GM21423 (cell line): ENCODE measurements at regions not wholly inside any gene's neighbourhood (a gene's known extent, or its start where the extent isn't known, plus 50 kb on each side); places are given as distances from the start of the nearest gene placed in this dataset.

Source experiments
- ATAC-seq: cut with Tn5 transposase; IDR thresholded peaks from one replicate; pipeline ENCODE4 v1.9.1; 2021; ENCODE audit warnings: mild to moderate bottlenecking, moderate library complexity; ENCODE audit not compliant: unreplicated experiment

DNA sequence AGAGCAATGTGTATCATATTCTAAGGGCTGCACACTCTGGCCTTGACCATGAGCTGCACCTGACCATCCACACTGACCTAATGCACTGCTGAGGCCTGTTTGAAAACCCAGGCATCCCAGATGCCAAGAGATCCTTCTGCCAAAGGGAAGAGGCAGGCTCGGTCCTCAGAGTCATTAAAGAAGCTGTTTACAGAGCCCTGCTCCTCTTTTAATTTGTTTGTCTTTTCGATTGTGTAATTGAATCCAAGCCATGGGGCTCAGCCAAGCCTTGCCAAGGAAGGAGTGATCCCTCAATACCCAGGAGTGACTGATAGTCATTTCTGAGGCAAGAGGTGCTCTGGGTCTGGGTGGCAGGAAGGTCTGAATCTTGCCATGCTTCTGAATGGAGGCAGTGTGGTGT is 94.5 kb upstream of the ISX start:
- ATAC-seq: no peak

- no peak for ATAC-seq
Measured at GRCh38 chr22:34972191-34972897, 93.6 kb upstream of the ISX start.

DNA sequence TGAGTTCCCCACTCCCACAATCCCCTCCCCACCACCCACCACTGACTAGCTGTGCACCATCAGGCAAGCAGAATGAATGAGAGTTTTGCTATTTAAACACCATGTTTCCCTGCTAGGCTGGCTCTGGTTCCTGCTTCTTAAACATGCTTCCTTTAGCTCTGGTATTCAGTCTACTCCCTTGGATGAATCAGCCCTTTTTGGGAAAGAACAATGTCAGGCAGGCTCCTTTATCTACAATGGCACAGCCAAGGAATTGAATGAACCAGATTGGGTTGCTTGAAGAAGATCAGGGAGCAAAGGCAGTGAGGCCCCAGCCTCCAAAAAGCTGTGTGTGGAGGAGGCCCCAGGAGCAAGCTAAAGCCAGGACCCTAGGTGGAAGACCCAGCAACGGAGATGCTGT is 92.9 kb upstream of the ISX start:
- ATAC-seq: no peak

GRCh38 chr22:34973926-34974325 is 92.0 kb upstream of the ISX start:
- ATAC-seq: no peak

DNA sequence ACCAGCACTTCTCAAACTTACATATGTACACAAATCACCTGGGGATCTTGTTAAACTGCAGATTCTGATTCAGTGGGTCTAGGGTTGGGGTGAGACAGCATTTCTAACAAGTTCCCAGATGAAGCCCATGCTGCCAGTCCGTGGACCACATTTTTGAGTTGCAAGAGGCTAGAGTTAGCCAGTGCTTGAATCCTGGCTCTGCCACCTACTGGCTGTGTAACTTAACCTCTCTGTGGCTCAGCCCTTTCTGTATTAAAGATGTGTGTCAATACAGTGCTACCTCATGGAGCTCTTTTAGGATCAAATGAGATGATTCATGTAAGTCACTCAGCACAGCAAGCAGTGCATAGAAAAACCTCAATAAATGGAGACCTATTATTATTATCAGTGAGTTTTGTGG is 90.2 kb upstream of the ISX start:
- ATAC-seq: no peak

- no peak for ATAC-seq
Measured at GRCh38 chr22:34976474-34976873, 89.5 kb upstream of the ISX start.

DNA sequence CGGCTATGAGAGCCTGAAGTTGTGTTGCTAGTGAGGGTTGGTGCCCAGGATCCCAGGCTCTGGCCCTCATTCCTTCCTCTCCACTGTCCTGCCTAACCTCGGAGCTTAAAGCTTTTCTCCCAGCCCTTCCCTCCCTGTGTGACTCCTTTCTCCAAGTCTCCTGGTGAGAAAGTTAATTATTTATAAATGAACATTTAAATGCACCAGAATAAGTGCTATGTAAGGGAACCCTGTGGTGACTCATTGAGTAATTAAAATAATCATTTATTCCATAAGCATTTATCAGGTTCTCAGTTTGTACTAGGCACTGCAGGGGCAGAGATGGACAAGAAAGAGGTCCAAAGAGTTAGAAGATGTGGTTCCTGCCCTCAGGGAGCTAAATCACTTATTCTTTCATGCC is 89.1 kb upstream of the ISX start:
- ATAC-seq: no peak

DNA sequence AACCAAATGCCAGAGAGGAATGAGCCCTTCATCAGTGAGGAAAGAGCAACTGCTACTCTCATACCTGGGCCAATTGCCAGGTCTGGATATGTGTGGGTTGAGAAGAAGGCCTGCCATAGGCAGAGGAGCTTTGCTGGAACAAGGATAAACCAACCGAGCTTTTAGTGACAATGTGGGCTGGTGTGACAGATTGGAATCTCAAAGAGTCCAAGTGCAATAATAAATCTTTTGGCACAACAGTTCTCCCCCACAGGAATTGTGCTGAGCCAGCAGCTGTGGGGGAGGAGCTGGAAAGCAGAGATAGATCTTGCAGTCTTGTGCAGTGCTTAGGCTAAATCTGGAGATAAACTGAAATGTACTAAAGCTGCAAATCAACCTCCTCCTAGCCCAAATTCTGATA is 79.4 kb upstream of the ISX start:
- no peak for ATAC-seq

DNA sequence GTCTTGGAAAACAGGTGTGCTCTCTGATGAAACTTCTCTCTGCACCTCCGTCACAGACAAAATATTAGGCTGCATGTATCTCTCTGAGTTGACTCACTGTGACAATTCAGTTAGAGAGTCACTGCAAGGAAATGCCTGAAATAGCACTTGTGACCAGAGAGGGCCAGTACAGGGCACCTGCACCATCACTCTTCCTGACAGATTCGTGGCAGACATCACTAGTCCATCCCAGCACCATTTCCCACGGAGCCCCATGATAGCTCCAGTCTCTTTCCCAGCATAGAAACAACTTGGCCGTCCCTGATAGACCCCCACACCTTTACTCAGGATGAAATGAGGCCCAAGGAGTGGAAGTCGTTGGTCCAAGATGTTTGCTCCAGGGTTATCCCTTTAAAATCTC is 73.3 kb upstream of the ISX start:
- no peak for ATAC-seq

DNA sequence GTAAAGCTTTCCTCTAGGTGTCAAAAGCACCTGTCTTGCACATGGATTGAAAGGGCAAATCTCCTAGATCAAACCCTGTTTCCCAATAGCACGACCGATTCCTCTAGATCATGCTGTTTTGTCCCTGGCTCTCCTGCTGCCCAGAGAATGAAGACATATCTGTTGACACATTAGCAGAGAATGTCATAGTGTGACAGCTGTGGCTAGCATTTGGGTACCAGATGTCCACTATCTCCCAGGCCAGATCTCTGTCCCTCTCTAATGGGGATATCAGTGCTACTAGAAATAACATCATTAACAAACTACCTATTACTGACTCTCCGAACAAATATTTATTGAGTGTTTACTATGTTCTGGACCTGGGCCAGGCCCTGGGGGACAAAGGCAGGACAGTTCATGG is 72.4 kb upstream of the ISX start:
- ATAC-seq: no peak

DNA sequence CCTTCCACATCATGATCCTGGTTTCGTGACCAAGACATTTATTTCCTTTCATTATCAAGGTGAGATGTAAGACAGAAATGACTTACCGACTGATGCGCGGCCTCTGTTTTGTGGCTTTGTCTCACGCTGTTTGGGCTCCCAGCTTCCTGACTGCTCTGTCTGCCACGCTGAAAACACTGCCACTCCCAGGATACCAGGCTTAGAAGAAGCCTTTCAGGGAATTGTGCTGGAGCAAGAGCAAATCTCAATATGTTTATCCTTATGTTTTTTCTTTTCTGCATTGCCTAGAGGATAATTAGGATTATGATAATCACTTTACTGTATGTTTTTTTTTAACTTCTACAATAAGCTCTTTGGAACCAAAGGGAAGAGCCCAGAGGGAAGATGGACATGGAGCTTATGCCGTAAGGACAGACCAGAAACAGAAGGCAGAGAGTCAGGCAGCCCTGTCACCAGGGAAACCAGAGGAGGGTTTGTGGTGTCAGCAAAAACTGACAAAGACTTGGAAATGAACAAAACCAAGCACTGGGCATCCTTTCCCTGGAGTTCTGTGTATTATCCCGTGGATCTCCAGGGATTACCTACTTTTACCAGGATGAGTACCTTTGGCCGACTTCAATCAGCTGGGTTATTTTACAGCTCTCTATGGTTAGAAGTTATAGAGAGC is 68.2 kb upstream of the ISX start:
- ATAC-seq: no peak

- no peak for ATAC-seq
Measured at GRCh38 chr22:34998921-34999320, 67.0 kb upstream of the ISX start.

- ATAC-seq: no peak
Measured at GRCh38 chr22:35008213-35008612, 57.7 kb upstream of the ISX start.

DNA sequence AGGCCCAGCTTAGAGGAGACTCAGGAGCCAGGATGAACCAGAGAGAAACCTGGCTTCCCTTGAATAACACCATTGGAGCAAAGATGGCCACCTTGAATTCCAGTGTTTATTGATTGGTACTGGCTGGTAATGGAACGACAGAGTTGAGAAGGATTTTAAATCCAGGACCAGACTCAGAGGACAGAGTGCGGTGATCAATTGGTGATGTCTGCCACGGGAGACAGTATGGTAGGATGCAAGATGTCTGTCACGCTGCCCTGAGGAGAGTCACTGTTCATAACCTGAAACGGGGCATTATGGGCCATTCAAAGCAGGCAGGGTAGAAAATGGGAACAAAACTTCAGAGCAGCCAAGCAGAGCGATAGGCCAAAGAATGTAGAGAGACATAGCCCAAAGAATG is 55.4 kb upstream of the ISX start:
- no peak for ATAC-seq

DNA sequence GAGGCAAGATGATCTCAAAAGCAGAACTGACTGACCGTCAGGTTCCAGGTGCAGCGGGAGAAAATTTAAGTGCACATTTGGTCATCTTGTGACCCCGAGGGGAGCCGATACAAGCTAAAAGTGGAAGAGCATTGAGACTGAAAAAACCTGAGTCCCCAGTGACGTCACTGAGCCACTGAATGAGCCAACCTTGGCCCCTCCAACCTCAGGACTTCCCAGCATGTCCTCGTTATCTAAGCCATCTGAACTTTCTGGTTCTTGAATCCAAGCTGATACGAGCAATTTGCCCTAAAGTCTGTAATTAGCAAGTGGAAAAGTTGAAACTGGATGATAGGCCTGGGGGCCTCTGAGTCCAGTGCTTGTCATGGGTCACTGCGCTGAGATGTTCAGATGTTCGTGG is 51.1 kb upstream of the ISX start:
- ATAC-seq: no peak
